Osteocyte (in vitro differentiated cells): ENCODE measurements at regions not wholly inside any gene's neighbourhood (a gene's known extent, or its start where the extent isn't known, plus 50 kb on each side); places are given as distances from the start of the nearest gene placed in this dataset.
A peak's percentile ranks its signal among the peaks of the same experiment; 100 is the strongest.

ENCODE experiments used
- DNase-seq: peaks from one replicate; pipeline ENCODE4 v3.0.0; 2021; ENCODE audit warnings: mixed read lengths; ENCODE audit not compliant: unreplicated experiment; ENCODE audit errors: extremely low spot score
- H3K27ac Mint-ChIP-seq: one replicate; pipeline ENCODE4 v1.8.0; 2021; ENCODE audit warnings: mild to moderate bottlenecking, mixed read lengths; ENCODE audit not compliant: unreplicated experiment
- H3K27me3 Mint-ChIP-seq: one replicate; pipeline ENCODE4 v1.8.0; 2021; ENCODE audit warnings: mixed read lengths; ENCODE audit not compliant: unreplicated experiment
- H3K36me3 Mint-ChIP-seq: one replicate; pipeline ENCODE4 v1.8.0; 2021; ENCODE audit warnings: mixed read lengths; ENCODE audit not compliant: unreplicated experiment
- H3K4me1 Mint-ChIP-seq: one replicate; pipeline ENCODE4 v1.8.0; 2021; ENCODE audit warnings: mixed read lengths; ENCODE audit not compliant: unreplicated experiment
- H3K4me3 Mint-ChIP-seq: one replicate; pipeline ENCODE4 v1.8.0; 2021; ENCODE audit warnings: mild to moderate bottlenecking, moderate library complexity, mixed read lengths; ENCODE audit not compliant: unreplicated experiment
- H3K9me3 Mint-ChIP-seq: one replicate; pipeline ENCODE4 v1.8.0; 2021; ENCODE audit warnings: mixed read lengths; ENCODE audit not compliant: unreplicated experiment
- CTCF ChIP-seq: fragments of 200-600 bp; sonication (generic); IDR thresholded peaks from 2 replicates; pipeline ENCODE4 v1.5.0; 2021; ENCODE audit warnings: antibody characterized with exemption, mild to moderate bottlenecking, moderate library complexity

DNA sequence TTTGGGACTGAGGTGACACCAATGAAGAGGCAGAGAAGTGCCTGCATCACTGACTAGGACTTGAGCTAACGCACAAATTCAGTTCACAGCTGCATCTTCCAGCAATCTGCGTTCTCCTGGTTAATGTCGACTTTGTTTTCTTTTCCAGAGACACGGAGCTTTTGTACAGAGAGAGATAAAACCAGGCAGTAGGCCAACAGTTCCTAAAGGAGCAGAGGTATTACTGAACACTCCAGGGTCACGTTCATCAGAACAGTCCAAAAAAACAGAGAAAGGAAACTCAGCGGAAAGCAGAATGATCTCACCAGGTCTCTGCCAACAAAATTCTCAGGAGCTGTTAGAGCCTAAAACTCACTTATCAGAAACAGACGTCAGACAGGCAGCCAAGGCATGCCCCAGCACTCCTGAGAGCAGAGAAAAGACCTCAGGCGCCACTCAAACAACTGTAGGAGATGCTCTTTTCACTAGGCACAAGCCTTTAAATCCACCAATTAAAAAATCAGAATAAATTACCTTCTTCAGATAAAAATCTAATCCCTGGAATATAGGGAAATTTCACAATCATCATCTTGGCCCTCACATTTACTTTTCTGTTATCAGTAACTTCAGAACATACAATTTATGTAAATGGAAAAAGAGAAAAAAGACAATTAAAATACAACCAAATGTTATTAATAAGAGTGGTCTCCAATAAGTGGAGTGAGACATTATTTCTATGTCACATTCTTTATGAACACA lies 95.9 kb upstream of the SPTBN1 start:
- no peak overlapping the region for H3K4me3 Mint-ChIP-seq
- peaks cover 8% of the 10 kb centered on the region for H3K9me3 Mint-ChIP-seq
- DNase-seq: no peak
- peak overlapping the region; percentile 39 for H3K27ac Mint-ChIP-seq
- peaks cover 35% of the 10 kb centered on the region for H3K27me3 Mint-ChIP-seq
- no peak for TF ChIP-seq CTCF
- peaks cover 10% of the 10 kb centered on the region for H3K4me1 Mint-ChIP-seq
- H3K36me3 Mint-ChIP-seq: peaks cover 2% of the 10 kb centered on the region

GRCh38 chr2:54364409-54364808 lies 91.7 kb upstream of the SPTBN1 start:
- Mint-ChIP-seq H3K4me1 (peaks cover 10% of the 10 kb centered on the region), H3K27ac (no peak overlapping the region), H3K9me3 (peaks cover 26% of the 10 kb centered on the region), H3K36me3 (peaks cover 3% of the 10 kb centered on the region), H3K27me3 (peaks cover 18% of the 10 kb centered on the region), H3K4me3 (no peak overlapping the region)
- DNase-seq: no peak
- TF ChIP-seq CTCF: no peak

DNA sequence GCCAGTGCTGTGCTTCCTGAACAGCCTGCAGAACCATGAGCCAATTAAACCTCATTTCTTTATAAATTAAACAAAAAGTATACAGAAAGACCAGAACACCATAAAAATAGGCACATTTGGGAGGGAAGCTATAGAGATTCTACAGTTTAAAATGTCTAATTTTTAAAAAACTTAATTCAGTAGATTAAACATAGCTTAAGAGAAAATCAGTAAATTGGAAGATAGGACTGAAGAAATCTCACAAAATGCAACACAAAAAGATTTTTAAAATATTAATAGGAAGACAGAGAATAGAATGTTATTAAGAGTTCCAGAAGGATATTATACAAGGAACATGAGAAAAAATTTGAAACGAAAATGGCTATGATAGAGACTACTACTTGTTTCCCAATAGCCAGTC lies 90.5 kb upstream of the SPTBN1 start:
- Mint-ChIP-seq H3K4me3 (no peak overlapping the region), H3K27me3 (peaks cover 18% of the 10 kb centered on the region), H3K9me3 (peaks cover 26% of the 10 kb centered on the region), H3K4me1 (peaks cover 4% of the 10 kb centered on the region), H3K36me3 (peaks cover 3% of the 10 kb centered on the region), H3K27ac (no peak overlapping the region)
- TF ChIP-seq CTCF: no peak
- no peak for DNase-seq

GRCh38 chr2:54366487-54367280 lies 89.4 kb upstream of the SPTBN1 start:
- Mint-ChIP-seq H3K4me3 (no peak overlapping the region), H3K4me1 (peaks cover 15% of the 10 kb centered on the region), H3K27me3 (peaks cover 18% of the 10 kb centered on the region), H3K9me3 (peaks cover 26% of the 10 kb centered on the region), H3K36me3 (peaks cover 3% of the 10 kb centered on the region), H3K27ac (no peak overlapping the region)
- DNase-seq: no peak
- no peak for TF ChIP-seq CTCF

DNA sequence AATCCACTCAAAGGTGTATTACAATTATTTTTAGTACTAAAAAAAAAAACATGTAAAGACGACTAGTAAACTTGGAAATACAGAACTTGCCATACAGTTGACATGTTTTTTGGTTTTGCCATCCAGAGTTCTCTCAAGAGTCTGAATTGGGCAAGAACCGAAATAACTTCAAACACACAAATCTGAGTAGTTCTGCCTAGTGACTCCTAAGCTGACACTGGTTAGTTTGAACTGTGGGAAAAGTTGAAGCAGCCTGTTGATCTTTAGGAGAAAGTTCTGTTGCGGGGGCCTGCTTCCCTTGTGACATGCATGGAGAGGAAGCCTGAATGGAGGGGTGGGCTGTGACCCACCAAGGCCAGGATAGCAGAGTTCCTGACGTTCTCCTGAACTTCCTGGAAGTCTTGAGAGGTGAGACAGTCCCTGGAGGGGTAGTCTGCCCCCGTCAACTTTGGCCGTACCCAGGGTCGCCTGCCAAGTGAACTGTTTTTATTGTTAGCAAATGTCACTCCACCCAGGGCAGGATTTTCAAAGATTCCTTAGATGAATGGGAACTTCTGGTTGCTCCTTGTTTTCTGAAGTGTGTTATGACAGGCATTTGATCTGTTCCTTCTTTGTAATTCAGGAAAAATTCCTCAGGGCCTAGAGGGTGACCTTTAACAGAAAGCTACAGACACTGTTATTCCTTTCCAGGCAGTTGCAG lies 85.6 kb upstream of the SPTBN1 start:
- no peak for DNase-seq
- H3K36me3 Mint-ChIP-seq: peaks cover 3% of the 10 kb centered on the region
- H3K4me3 Mint-ChIP-seq: no peak overlapping the region
- H3K27me3 Mint-ChIP-seq: peaks cover 15% of the 10 kb centered on the region
- peaks cover 14% of the 10 kb centered on the region for H3K9me3 Mint-ChIP-seq
- no peak for TF ChIP-seq CTCF
- H3K4me1 Mint-ChIP-seq: peaks cover 23% of the 10 kb centered on the region
- peak overlapping the region; percentile 54 for H3K27ac Mint-ChIP-seq
